ENCODE measurements at regions not wholly inside any gene's neighbourhood (a gene's known extent, or its start where the extent isn't known, plus 50 kb on each side); places are given as distances from the start of the nearest gene placed in this dataset.
"Not testable (repeated sequence)": the region's sequence is repeated elsewhere in the genome, so short reads cannot be mapped to it uniquely, and the experiment has no call there.

DNA sequence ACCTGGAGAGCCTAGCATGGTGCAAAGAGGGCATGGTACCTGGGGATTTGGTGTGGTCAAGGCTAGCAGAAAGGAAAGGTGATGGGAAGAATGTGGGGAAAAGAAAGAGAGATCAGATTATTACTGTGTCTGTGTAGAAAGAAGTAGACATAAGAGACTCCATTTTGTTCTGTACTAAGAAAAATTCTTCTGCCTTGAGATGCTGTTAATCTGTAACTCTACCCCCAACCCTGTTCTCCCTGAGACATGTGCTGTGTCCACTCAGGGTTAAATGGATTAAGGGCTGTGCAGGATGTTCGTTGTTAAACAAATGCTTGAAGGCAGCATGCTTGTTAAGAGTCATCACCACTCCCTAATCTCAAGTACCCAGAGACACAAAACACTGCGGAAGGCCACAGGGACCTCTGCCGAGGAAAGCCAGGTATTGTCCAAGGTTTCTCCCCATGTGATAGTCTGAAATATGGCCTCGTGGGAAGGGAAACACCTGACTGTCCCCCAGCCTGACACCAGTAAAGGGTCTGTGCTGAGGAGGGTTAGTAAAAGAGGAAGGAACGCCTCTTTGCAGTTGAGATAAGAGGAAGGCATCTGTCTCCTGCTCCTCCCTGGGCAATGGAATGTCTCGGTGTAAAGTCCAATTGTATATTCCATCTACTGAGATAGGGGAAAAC is 99.4 kb downstream of the CEP44 start:
- ATAC-seq (replicated peaks in 1 of 4); H3K36me3 Mint-ChIP-seq; H3K27ac ChIP-seq (ENCODE audit: low read length); H3K36me3 ChIP-seq (ENCODE audit: control insufficient read depth in 2 of 2, extremely low read depth in 1 of 2, insufficient read depth in 1 of 2, low read length in 1 of 2); H3K27me3 ChIP-seq (replicated peaks in 1 of 2; ENCODE audit: control insufficient read depth in 2 of 2, extremely low read depth in 1 of 2, insufficient read depth in 2 of 2, low read length in 1 of 2); H3K4me3 ChIP-seq (ENCODE audit: control insufficient read depth in 1 of 2, extremely low read depth in 1 of 2, low read length in 1 of 2); DNase-seq; H3K27me3 Mint-ChIP-seq; H3K9me3 ChIP-seq; CTCF ChIA-PET; H3K4me1 ChIP-seq (ENCODE audit: control insufficient read depth in 1 of 2, extremely low read depth in 1 of 2, insufficient read depth in 2 of 2, low read length in 2 of 2); H3K9me3 Mint-ChIP-seq; H3K4me3 Mint-ChIP-seq; H3K27ac Mint-ChIP-seq; H3K4me1 Mint-ChIP-seq; POLR2A ChIA-PET: not testable (repeated sequence)
- 0% methylated on average over 1 of the region's 6 CpGs for WGBS (ENCODE audit: insufficient coverage)

Measured in T-cell (primary cell).